ENCODE measurements at regions not wholly inside any gene's neighbourhood (a gene's known extent, or its start where the extent isn't known, plus 50 kb on each side); places are given as distances from the start of the nearest gene placed in this dataset.
"Not testable (repeated sequence)": the region's sequence is repeated elsewhere in the genome, so short reads cannot be mapped to it uniquely, and the experiment has no call there.

- TF ChIP-seq CTCF (conservative IDR thresholded peaks at IDR 0.05; ENCODE audit: low read depth, low read length): no peak
- DNase-seq (ENCODE audit: low read depth): no peak
- no peak overlapping the region for H3K4me3 ChIP-seq (ENCODE audit: low read length)
These were observed 176.6 kb downstream of the PYDC2 start for GRCh38 chr3:191637611-191638010.

GRCh38 chr3:191641789-191642188, 180.8 kb downstream of the PYDC2 start:
- no peak for TF ChIP-seq CTCF (conservative IDR thresholded peaks at IDR 0.05; ENCODE audit: low read depth, low read length)
- no peak for DNase-seq (ENCODE audit: low read depth)
- no peak overlapping the region for H3K4me3 ChIP-seq (ENCODE audit: low read length)

- H3K4me3 ChIP-seq (ENCODE audit: low read length): no peak overlapping the region
- no peak for DNase-seq (ENCODE audit: low read depth)
- TF ChIP-seq CTCF (conservative IDR thresholded peaks at IDR 0.05; ENCODE audit: low read depth, low read length): no peak
These were observed 183.3 kb downstream of the PYDC2 start for GRCh38 chr3:191644291-191644690.

GRCh38 chr3:191646242-191646641, 185.3 kb downstream of the PYDC2 start:
- no peak for TF ChIP-seq CTCF (conservative IDR thresholded peaks at IDR 0.05; ENCODE audit: low read depth, low read length)
- no peak overlapping the region for H3K4me3 ChIP-seq (ENCODE audit: low read length)
- no peak for DNase-seq (ENCODE audit: low read depth)

GRCh38 chr3:191648787-191649186, 187.8 kb downstream of the PYDC2 start:
- H3K4me3 ChIP-seq (ENCODE audit: low read length): no peak overlapping the region
- TF ChIP-seq CTCF (conservative IDR thresholded peaks at IDR 0.05; ENCODE audit: low read depth, low read length): no peak
- no peak for DNase-seq (ENCODE audit: low read depth)

- no peak for DNase-seq (ENCODE audit: low read depth)
- TF ChIP-seq CTCF (conservative IDR thresholded peaks at IDR 0.05; ENCODE audit: low read depth, low read length): no peak
- no peak overlapping the region for H3K4me3 ChIP-seq (ENCODE audit: low read length)
These were observed 188.7 kb downstream of the PYDC2 start for GRCh38 chr3:191649626-191650025.

- DNase-seq (ENCODE audit: low read depth); H3K4me3 ChIP-seq (ENCODE audit: low read length): not testable (repeated sequence)
These were observed 197.9 kb downstream of the PYDC2 start for GRCh38 chr3:191658781-191659419.

GRCh38 chr3:191662150-191662549, 201.2 kb downstream of the PYDC2 start:
- DNase-seq (ENCODE audit: low read depth): not testable (repeated sequence)

More at GRCh38 chr3:191662150-191662549, 201.2 kb downstream of the PYDC2 start:
- not testable (repeated sequence) for H3K4me3 ChIP-seq (ENCODE audit: low read length)
